HCT116 (cell line): ENCODE measurements at regions not wholly inside any gene's neighbourhood (a gene's known extent, or its start where the extent isn't known, plus 50 kb on each side); places are given as distances from the start of the nearest gene placed in this dataset.

Source experiments
- CEBPB ChIP-seq: IDR thresholded peaks from 2 replicates; pipeline ENCODE4 v1.6.1; 2012; ENCODE audit warnings: low read depth
- EZH2 ChIP-seq: fragments of 200-600 bp; sonication (generic); IDR thresholded peaks from 2 replicates; pipeline ENCODE4 v1.6.1; 2017; ENCODE audit warnings: antibody characterized with exemption, mixed run types
- JUND ChIP-seq: IDR thresholded peaks from 2 replicates; pipeline ENCODE4 v1.6.1; 2012
- POLR2A ChIP-seq: IDR thresholded peaks from 2 replicates; pipeline ENCODE4 v1.7.0; 2011; ENCODE audit warnings: borderline replicate concordance; ENCODE audit not compliant: insufficient read depth, insufficient read length; ENCODE audit errors: extremely low read depth
- TF ChIP-seq, protein P1 (sequence below), 3 experiments: fragments of 200-600 bp in 1 of 3; sonication (generic) in 1 of 3; IDR thresholded peaks in 2 of 3; conservative IDR thresholded peaks in 1 of 3; 2 replicates each; pipeline ENCODE4 v1.5.1; 2012 to 2017; ENCODE audit warnings: low read depth in 2 of 3, low read length in 2 of 3, antibody characterized with exemption in 1 of 3, borderline replicate concordance in 1 of 3, control low read depth in 1 of 3, mild to moderate bottlenecking in 1 of 3, mixed read lengths in 1 of 3, mixed run types in 1 of 3, moderate library complexity in 1 of 3; ENCODE audit not compliant: insufficient read depth in 1 of 3
- TF ChIP-seq, protein P2 (sequence below): IDR thresholded peaks from 2 replicates; pipeline ENCODE4 v1.6.1; 2012
- TF ChIP-seq, protein P3 (sequence below): IDR thresholded peaks from 2 replicates; pipeline ENCODE4 v1.6.1; 2012; ENCODE audit warnings: low read depth

DNA sequence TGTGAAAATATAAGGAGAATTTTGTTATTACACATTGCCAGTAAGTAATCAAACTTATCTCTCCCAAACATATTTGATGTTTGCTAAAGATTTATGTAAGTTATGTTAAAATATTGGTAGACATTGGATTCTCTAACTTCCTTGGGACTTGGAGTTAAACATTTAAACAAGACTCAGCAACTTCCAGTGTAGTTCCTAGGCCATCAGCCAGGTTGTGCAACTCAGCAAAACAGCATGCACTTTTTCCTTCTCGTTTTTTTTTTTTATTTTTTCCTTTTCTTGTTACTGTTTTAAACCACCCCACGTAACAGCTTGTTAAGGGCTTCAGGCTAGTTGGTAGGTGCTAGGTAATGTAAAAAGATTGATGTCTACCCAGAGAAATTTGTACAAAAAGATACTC, 510.4 kb downstream of the ANKRD50 start:
- no peak for TF ChIP-seq POLR2A
- TF ChIP-seq, protein P1, sequence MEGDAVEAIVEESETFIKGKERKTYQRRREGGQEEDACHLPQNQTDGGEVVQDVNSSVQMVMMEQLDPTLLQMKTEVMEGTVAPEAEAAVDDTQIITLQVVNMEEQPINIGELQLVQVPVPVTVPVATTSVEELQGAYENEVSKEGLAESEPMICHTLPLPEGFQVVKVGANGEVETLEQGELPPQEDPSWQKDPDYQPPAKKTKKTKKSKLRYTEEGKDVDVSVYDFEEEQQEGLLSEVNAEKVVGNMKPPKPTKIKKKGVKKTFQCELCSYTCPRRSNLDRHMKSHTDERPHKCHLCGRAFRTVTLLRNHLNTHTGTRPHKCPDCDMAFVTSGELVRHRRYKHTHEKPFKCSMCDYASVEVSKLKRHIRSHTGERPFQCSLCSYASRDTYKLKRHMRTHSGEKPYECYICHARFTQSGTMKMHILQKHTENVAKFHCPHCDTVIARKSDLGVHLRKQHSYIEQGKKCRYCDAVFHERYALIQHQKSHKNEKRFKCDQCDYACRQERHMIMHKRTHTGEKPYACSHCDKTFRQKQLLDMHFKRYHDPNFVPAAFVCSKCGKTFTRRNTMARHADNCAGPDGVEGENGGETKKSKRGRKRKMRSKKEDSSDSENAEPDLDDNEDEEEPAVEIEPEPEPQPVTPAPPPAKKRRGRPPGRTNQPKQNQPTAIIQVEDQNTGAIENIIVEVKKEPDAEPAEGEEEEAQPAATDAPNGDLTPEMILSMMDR (IDR thresholded peaks at IDR 0.05 in 2 of 3, conservative IDR thresholded peaks at IDR 0.05 in 1 of 3; ENCODE audit: borderline replicate concordance in 1 of 3, insufficient read depth in 1 of 3, low read depth in 2 of 3, low read length in 2 of 3) = peak in 1 of 3 experiments; percentile 23; a peak in 1 of 6 replicates
- TF ChIP-seq, protein P2, sequence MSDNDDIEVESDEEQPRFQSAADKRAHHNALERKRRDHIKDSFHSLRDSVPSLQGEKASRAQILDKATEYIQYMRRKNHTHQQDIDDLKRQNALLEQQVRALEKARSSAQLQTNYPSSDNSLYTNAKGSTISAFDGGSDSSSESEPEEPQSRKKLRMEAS = no peak
- no peak for TF ChIP-seq EZH2
- TF ChIP-seq CEBPB = no peak
- TF ChIP-seq JUND = no peak
- TF ChIP-seq, protein P3, sequence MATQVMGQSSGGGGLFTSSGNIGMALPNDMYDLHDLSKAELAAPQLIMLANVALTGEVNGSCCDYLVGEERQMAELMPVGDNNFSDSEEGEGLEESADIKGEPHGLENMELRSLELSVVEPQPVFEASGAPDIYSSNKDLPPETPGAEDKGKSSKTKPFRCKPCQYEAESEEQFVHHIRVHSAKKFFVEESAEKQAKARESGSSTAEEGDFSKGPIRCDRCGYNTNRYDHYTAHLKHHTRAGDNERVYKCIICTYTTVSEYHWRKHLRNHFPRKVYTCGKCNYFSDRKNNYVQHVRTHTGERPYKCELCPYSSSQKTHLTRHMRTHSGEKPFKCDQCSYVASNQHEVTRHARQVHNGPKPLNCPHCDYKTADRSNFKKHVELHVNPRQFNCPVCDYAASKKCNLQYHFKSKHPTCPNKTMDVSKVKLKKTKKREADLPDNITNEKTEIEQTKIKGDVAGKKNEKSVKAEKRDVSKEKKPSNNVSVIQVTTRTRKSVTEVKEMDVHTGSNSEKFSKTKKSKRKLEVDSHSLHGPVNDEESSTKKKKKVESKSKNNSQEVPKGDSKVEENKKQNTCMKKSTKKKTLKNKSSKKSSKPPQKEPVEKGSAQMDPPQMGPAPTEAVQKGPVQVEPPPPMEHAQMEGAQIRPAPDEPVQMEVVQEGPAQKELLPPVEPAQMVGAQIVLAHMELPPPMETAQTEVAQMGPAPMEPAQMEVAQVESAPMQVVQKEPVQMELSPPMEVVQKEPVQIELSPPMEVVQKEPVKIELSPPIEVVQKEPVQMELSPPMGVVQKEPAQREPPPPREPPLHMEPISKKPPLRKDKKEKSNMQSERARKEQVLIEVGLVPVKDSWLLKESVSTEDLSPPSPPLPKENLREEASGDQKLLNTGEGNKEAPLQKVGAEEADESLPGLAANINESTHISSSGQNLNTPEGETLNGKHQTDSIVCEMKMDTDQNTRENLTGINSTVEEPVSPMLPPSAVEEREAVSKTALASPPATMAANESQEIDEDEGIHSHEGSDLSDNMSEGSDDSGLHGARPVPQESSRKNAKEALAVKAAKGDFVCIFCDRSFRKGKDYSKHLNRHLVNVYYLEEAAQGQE = no peak
